ENCODE measurements at regions not wholly inside any gene's neighbourhood (a gene's known extent, or its start where the extent isn't known, plus 50 kb on each side); places are given as distances from the start of the nearest gene placed in this dataset.

GRCh38 chr7:117992635-117993376, 119.6 kb upstream of the CTTNBP2 start:
- 34 to 62% methylated on average over 1 of the region's 1 CpG for WGBS, 2 donors
- ATAC-seq (no peak), FAIRE-seq (no peak), DNase-seq (no peak)
- H3K27ac ChIP-seq = no peak overlapping the region
- no peaks in the 10 kb centered on the region for H3K9me3 ChIP-seq
- H3K27me3 ChIP-seq = no peaks in the 10 kb centered on the region
- H3K36me3 ChIP-seq = no peaks in the 10 kb centered on the region
- no peaks in the 10 kb centered on the region for H3K4me1 ChIP-seq
- no peak overlapping the region for H3K4me3 ChIP-seq
- intact Hi-C loops (cut with DNase I) = no loop called here
- TF ChIP-seq CTCF (IDR thresholded peaks at IDR 0.05) = no peak

GRCh38 chr7:117993377-117994003, 120.2 kb upstream of the CTTNBP2 start:
- FAIRE-seq = no peak
- intact Hi-C loops (cut with DNase I) = no loop called here
- Histone ChIP-seq H3K9me3 (no peaks in the 10 kb centered on the region), H3K36me3 (no peaks in the 10 kb centered on the region), H3K4me3 (no peak overlapping the region), H3K4me1 (no peaks in the 10 kb centered on the region), H3K27me3 (no peaks in the 10 kb centered on the region), H3K27ac (no peak overlapping the region)
- ATAC-seq = peak in 3 of 4 donors; percentile 60 to 74 (median 69)
- peak in 1 of 6 donors; percentile 24 for DNase-seq
- TF ChIP-seq CTCF (IDR thresholded peaks at IDR 0.05) = peak in 2 of 4 donors; percentile 26 to 27

- FAIRE-seq = no peak
- Histone ChIP-seq H3K27me3 (no peaks in the 10 kb centered on the region), H3K4me1 (no peaks in the 10 kb centered on the region), H3K4me3 (no peak overlapping the region), H3K27ac (no peak overlapping the region), H3K36me3 (no peaks in the 10 kb centered on the region), H3K9me3 (no peaks in the 10 kb centered on the region)
- intact Hi-C loops (cut with DNase I) = no loop called here
- ATAC-seq = no peak
- WGBS, 2 donors = 77 to 83% methylated on average over 8 of the region's 8 CpGs
- TF ChIP-seq CTCF (IDR thresholded peaks at IDR 0.05) = no peak
- DNase-seq = no peak
Measured at GRCh38 chr7:117995850-117996650, 122.8 kb upstream of the CTTNBP2 start.

GRCh38 chr7:117997862-117998825, 124.9 kb upstream of the CTTNBP2 start:
- no peaks in the 10 kb centered on the region for H3K9me3 ChIP-seq
- DNase-seq (no peak), ATAC-seq (no peak), FAIRE-seq (no peak)
- H3K4me1 ChIP-seq = no peaks in the 10 kb centered on the region
- intact Hi-C loops (cut with DNase I) = no loop called here
- H3K27ac ChIP-seq = no peak overlapping the region
- no peaks in the 10 kb centered on the region for H3K27me3 ChIP-seq
- TF ChIP-seq CTCF (IDR thresholded peaks at IDR 0.05) = no peak
- 72 to 79% methylated on average over 7 of the region's 7 CpGs for WGBS, 2 donors
- no peak overlapping the region for H3K4me3 ChIP-seq
- no peaks in the 10 kb centered on the region for H3K36me3 ChIP-seq
